Hepatocyte (in vitro differentiated cells): ENCODE measurements at regions not wholly inside any gene's neighbourhood (a gene's known extent, or its start where the extent isn't known, plus 50 kb on each side); places are given as distances from the start of the nearest gene placed in this dataset.

Experiments used
- EZH2 ChIP-seq: fragments of 200-600 bp; sonication (generic); IDR thresholded peaks from 2 replicates; pipeline ENCODE4 v1.6.1; 2016; ENCODE audit warnings: antibody characterized with exemption, mild to moderate bottlenecking, borderline replicate concordance
- EZH2phosphoT487 ChIP-seq: fragments of 200-600 bp; sonication (generic); IDR thresholded peaks from one replicate; pipeline ENCODE4 v1.6.1; 2018; ENCODE audit warnings: antibody characterized with exemption, mild to moderate bottlenecking, low read depth, moderate library complexity; ENCODE audit not compliant: unreplicated experiment, severe bottlenecking
- TF ChIP-seq, protein P1 (sequence below): fragments of 200-600 bp; sonication (generic); IDR thresholded peaks from 2 replicates; pipeline ENCODE4 v1.5.1; 2016; ENCODE audit warnings: antibody characterized with exemption, mild to moderate bottlenecking; ENCODE audit not compliant: poor library complexity

DNA sequence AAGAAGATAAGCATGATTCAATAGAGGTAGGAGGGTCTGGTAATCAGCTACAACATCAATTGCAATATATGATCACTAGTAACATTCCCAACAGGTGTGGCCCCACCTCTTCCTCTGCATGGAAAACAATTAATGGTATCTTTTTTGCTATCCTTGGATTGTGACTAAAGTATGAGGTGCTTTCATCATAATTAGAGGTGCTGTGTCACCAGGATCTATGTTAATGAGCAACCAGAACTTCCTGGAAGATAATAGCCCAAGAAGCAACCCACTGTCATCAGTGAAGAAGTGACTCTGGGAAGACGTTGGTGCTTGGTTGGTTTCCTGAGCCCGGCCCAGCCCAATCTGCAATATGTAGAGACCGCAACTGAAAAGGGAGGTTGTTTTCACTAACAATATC, 167.2 kb downstream of the SETD4 start:
- TF ChIP-seq, protein P1, sequence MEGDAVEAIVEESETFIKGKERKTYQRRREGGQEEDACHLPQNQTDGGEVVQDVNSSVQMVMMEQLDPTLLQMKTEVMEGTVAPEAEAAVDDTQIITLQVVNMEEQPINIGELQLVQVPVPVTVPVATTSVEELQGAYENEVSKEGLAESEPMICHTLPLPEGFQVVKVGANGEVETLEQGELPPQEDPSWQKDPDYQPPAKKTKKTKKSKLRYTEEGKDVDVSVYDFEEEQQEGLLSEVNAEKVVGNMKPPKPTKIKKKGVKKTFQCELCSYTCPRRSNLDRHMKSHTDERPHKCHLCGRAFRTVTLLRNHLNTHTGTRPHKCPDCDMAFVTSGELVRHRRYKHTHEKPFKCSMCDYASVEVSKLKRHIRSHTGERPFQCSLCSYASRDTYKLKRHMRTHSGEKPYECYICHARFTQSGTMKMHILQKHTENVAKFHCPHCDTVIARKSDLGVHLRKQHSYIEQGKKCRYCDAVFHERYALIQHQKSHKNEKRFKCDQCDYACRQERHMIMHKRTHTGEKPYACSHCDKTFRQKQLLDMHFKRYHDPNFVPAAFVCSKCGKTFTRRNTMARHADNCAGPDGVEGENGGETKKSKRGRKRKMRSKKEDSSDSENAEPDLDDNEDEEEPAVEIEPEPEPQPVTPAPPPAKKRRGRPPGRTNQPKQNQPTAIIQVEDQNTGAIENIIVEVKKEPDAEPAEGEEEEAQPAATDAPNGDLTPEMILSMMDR, result no peak
- no peak for TF ChIP-seq EZH2phosphoT487
- no peak for TF ChIP-seq EZH2
